Embryonic facial prominence (tissue), 1 donor: ENCODE measurements at regions not wholly inside any gene's neighbourhood (a gene's known extent, or its start where the extent isn't known, plus 50 kb on each side); places are given as distances from the start of the nearest gene placed in this dataset.
"Not testable (repeated sequence)": the region's sequence is repeated elsewhere in the genome, so short reads cannot be mapped to it uniquely, and the experiment has no call there.

ENCODE experiments used
- DNase-seq: peaks from one replicate; pipeline ENCODE4 v3.0.0-alpha.2; 2016; ENCODE audit errors: extremely low spot score

GRCh38 chr1:229132706-229133105 lies 138.2 kb upstream of the RAB4A start:
- DNase-seq = no peak

GRCh38 chr1:229133151-229133550 lies 137.8 kb upstream of the RAB4A start:
- no peak for DNase-seq

- DNase-seq = no peak
Observed at GRCh38 chr1:229133811-229134210, 137.1 kb upstream of the RAB4A start.

GRCh38 chr1:229134381-229135217 lies 136.3 kb upstream of the RAB4A start:
- DNase-seq = not testable (repeated sequence)

GRCh38 chr1:229135773-229136172 lies 135.1 kb upstream of the RAB4A start:
- DNase-seq = no peak

- DNase-seq = no peak
Observed at GRCh38 chr1:229136822-229137221, 134.1 kb upstream of the RAB4A start.

- DNase-seq = no peak
Observed at GRCh38 chr1:229137271-229137670, 133.6 kb upstream of the RAB4A start.

GRCh38 chr1:229138058-229138457 lies 132.9 kb upstream of the RAB4A start:
- no peak for DNase-seq

GRCh38 chr1:229139331-229140118 lies 131.4 kb upstream of the RAB4A start:
- no peak for DNase-seq

GRCh38 chr1:229140119-229140396 lies 130.9 kb upstream of the RAB4A start:
- DNase-seq = no peak

GRCh38 chr1:229141271-229141670 lies 129.6 kb upstream of the RAB4A start:
- no peak for DNase-seq

- no peak for DNase-seq
Observed at GRCh38 chr1:229141689-229142377, 129.1 kb upstream of the RAB4A start.

- DNase-seq = no peak
Observed at GRCh38 chr1:229142471-229142870, 128.4 kb upstream of the RAB4A start.

GRCh38 chr1:229146647-229147046 lies 124.3 kb upstream of the RAB4A start:
- DNase-seq = no peak

GRCh38 chr1:229147072-229147471 lies 123.8 kb upstream of the RAB4A start:
- no peak for DNase-seq

GRCh38 chr1:229148041-229148671 lies 122.8 kb upstream of the RAB4A start:
- no peak for DNase-seq

GRCh38 chr1:229148743-229149142 lies 122.2 kb upstream of the RAB4A start:
- no peak for DNase-seq

- DNase-seq = no peak
Observed at GRCh38 chr1:229149435-229149834, 121.5 kb upstream of the RAB4A start.

- no peak for DNase-seq
Observed at GRCh38 chr1:229150518-229150917, 120.4 kb upstream of the RAB4A start.

- DNase-seq = not testable (repeated sequence)
Observed at GRCh38 chr1:229151412-229151811, 119.5 kb upstream of the RAB4A start.

GRCh38 chr1:229152311-229152710 lies 118.6 kb upstream of the RAB4A start:
- no peak for DNase-seq

GRCh38 chr1:229153955-229154548 lies 116.9 kb upstream of the RAB4A start:
- no peak for DNase-seq
